RWPE2 (cell line): ENCODE measurements at regions not wholly inside any gene's neighbourhood (a gene's known extent, or its start where the extent isn't known, plus 50 kb on each side); places are given as distances from the start of the nearest gene placed in this dataset.

Experiments used
- ATAC-seq: fragments of 200-7000 bp; cut with Tn5 transposase; 3 replicates; pipeline ENCODE4 v1.9.1; 2021; ENCODE audit warnings: low read depth
- DNase-seq: peaks from one replicate; pipeline ENCODE4 v3.0.0-alpha.2; 2020; ENCODE audit warnings: low spot score
- H3K27ac ChIP-seq: fragments of 450-650 bp; 2 replicates; pipeline ENCODE4 v1.5.1; 2017; ENCODE audit warnings: mild to moderate bottlenecking; ENCODE audit not compliant: poor library complexity, severe bottlenecking
- H3K27me3 ChIP-seq: fragments of 250-450 bp; sonication (Bioruptor Pico); 2 replicates; pipeline ENCODE4 v1.5.1; 2021; ENCODE audit warnings: mild to moderate bottlenecking, moderate library complexity; ENCODE audit not compliant: insufficient read depth, poor library complexity, severe bottlenecking
- H3K36me3 ChIP-seq: fragments of 250-450 bp; sonication (Bioruptor Pico); 2 replicates; pipeline ENCODE4 v1.5.1; 2020; ENCODE audit warnings: low read depth, mild to moderate bottlenecking, moderate library complexity
- H3K4me1 ChIP-seq: fragments of 250-450 bp; sonication (Bioruptor Pico); 2 replicates; pipeline ENCODE4 v1.5.1; 2021; ENCODE audit warnings: mild to moderate bottlenecking, moderate library complexity; ENCODE audit not compliant: insufficient read depth, poor library complexity, severe bottlenecking
- H3K4me3 ChIP-seq: fragments of 250-450 bp; sonication (Bioruptor Pico); 2 replicates; pipeline ENCODE4 v1.5.1; 2021; ENCODE audit warnings: mild to moderate bottlenecking, moderate library complexity; ENCODE audit not compliant: severe bottlenecking
- H3K9me3 ChIP-seq: fragments of 250-450 bp; sonication (Bioruptor Pico); 2 replicates; pipeline ENCODE4 v1.5.1; 2021; ENCODE audit warnings: mild to moderate bottlenecking, moderate library complexity; ENCODE audit not compliant: severe bottlenecking
- TF ChIP-seq, protein P1 (sequence below): fragments of 450-650 bp; IDR thresholded peaks from one replicate; pipeline ENCODE4 v1.5.1; 2017; ENCODE audit warnings: mild to moderate bottlenecking, moderate library complexity; ENCODE audit not compliant: poor library complexity, severe bottlenecking

DNA sequence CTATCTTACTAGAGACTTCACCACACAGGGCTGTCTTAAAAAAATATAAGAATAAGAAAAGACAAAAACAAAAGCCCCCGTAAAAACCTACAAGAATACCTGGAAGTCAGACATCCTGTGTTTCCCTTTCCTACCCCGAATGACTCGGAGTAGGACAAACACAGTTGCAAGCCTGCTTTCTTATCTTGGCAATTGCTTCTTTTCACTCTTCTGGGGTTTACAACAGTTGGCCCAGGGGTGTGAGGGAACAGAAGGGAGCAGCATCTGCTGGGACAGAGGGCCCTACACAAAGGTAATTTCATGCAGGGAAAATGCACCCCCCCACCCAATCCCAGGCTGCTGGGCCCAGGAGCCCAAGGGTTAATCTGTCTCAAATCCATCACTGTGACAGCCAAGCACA, 220.6 kb downstream of the ARHGAP12 start:
- Histone ChIP-seq H3K4me3 (no peak overlapping the region), H3K27ac (peak overlapping the region; percentile 37)

DNA sequence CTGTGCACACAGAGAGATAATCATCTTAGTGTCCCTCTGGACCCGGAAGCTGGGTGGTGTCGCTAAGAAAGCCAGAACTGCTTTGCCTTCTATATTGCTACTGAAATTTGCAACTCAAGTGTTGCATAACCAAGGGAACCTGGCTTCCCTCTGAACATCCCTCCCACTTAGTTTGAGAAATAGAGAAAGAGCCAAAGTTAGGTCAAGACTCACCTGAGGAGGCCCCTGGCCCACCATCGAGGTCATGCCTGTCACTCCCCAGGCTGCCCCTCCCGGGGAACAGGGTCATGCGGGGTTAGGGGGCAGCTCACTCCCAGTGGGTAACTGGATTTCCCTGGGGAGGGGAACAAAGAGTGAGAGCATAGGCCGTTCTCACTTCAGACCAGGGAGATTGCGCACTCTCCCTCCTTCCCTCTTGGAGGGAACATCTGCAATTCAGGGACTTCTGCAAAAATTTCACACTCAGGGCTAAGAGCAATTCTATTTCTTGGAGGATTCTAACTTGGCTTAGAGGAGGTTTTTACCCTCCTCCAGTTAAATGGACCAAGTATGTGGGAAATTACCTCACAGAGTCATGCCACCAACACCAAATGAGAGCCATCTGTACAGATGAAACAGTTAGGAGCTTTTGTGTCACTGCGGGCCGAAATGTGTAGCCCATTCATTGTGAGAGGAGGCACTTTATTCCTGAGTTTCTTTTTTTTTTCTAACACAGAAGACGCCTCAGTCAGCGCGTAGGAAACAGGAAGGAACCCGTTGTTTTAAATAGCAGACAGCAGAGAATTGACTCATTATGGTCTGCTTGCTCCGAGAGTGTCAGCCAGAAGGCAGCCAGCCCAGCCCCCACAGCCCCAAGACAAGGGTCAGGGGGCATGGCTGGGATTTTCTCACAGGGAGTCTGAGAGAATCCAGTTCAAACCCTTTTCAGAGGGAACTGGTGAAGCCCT, 221.3 kb downstream of the ARHGAP12 start:
- Histone ChIP-seq H3K9me3 (peaks cover 2% of the 10 kb centered on the region), H3K4me1 (peaks cover 9% of the 10 kb centered on the region), H3K4me3 (no peak overlapping the region), H3K36me3 (no peaks in the 10 kb centered on the region), H3K27me3 (no peaks in the 10 kb centered on the region), H3K27ac (peak overlapping the region; percentile 37)
- ATAC-seq: peak; percentile 58
- TF ChIP-seq, protein P1, sequence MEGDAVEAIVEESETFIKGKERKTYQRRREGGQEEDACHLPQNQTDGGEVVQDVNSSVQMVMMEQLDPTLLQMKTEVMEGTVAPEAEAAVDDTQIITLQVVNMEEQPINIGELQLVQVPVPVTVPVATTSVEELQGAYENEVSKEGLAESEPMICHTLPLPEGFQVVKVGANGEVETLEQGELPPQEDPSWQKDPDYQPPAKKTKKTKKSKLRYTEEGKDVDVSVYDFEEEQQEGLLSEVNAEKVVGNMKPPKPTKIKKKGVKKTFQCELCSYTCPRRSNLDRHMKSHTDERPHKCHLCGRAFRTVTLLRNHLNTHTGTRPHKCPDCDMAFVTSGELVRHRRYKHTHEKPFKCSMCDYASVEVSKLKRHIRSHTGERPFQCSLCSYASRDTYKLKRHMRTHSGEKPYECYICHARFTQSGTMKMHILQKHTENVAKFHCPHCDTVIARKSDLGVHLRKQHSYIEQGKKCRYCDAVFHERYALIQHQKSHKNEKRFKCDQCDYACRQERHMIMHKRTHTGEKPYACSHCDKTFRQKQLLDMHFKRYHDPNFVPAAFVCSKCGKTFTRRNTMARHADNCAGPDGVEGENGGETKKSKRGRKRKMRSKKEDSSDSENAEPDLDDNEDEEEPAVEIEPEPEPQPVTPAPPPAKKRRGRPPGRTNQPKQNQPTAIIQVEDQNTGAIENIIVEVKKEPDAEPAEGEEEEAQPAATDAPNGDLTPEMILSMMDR: no peak
- no peak for DNase-seq

More for the DNA sequence above, 220.6 kb downstream of the ARHGAP12 start:
- TF ChIP-seq, protein P1: no peak
- ATAC-seq (no peak), DNase-seq (no peak)
- Histone ChIP-seq H3K9me3 (peaks cover 2% of the 10 kb centered on the region), H3K27me3 (no peaks in the 10 kb centered on the region), H3K4me1 (peaks cover 9% of the 10 kb centered on the region), H3K36me3 (no peaks in the 10 kb centered on the region)

DNA sequence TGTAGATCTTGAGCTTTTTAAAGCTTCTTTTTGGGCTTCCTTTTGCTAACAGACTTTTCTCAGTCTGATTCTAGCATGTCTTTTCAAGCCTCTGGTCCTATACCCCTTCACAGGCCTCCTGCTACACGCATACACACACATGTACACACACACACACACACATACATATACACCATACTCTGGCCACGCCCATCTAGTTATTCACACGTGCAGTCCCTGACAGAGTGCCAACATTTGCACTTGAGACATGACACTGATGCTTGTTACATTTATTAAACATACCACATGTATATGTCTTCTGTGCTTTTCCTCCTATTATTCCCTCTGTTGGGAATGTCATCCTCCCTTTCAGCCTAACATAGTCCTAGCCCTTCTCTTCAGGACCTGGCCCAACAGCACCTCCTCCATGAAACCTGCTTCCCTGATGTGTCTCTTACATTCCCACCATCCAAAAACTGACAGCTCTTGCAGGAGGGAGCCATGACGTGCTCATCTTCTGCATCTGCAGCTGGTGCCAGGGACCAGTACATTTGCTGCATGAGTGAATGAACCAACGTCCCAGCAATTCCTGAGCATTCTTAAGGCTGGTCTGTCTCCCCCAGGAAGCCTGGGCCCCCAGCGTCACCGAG, 222.1 kb downstream of the ARHGAP12 start:
- Histone ChIP-seq H3K27ac (no peak overlapping the region), H3K4me1 (peaks cover 9% of the 10 kb centered on the region), H3K4me3 (no peak overlapping the region), H3K9me3 (peaks cover 2% of the 10 kb centered on the region), H3K27me3 (no peaks in the 10 kb centered on the region), H3K36me3 (no peaks in the 10 kb centered on the region)
- DNase-seq (no peak), ATAC-seq (no peak)
- TF ChIP-seq, protein P1: no peak

DNA sequence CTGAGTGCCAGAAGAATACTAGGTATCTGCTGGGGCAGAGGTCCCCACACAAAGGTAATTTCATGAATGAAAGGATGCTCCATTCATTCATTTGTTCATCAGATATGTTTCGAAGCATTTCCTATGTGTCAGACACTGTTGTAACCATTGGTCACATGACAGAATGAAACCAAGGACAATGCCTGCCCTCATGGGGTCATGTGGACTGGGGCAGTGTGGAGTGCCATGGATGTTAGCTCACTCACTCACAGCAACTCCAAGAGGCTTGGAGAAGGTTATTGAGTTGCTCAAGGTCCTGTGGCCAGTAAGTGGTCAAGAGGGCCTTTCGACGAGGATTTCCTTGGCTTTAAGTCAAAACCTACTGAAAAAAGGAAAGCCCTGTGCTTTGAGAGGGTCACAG, 223.5 kb downstream of the ARHGAP12 start:
- TF ChIP-seq, protein P1: no peak
- DNase-seq (no peak), ATAC-seq (no peak)
- Histone ChIP-seq H3K36me3 (no peaks in the 10 kb centered on the region), H3K4me3 (no peak overlapping the region), H3K4me1 (peaks cover 9% of the 10 kb centered on the region), H3K9me3 (peaks cover 2% of the 10 kb centered on the region), H3K27me3 (no peaks in the 10 kb centered on the region), H3K27ac (no peak overlapping the region)
